ENCODE measurements at regions not wholly inside any gene's neighbourhood (a gene's known extent, or its start where the extent isn't known, plus 50 kb on each side); places are given as distances from the start of the nearest gene placed in this dataset.

GRCh38 chr7:110119883-110120581 lies 970.9 kb upstream of the LRRN3 start:
- peak; percentile 14 for DNase-seq (ENCODE audit: low spot score)

- no peak for DNase-seq (ENCODE audit: low spot score)
Measured at GRCh38 chr7:110129159-110129558, 961.8 kb upstream of the LRRN3 start.

GRCh38 chr7:110130669-110131068 lies 960.3 kb upstream of the LRRN3 start:
- peak; percentile 29 for DNase-seq (ENCODE audit: low spot score)

GRCh38 chr7:110131344-110131743 lies 959.6 kb upstream of the LRRN3 start:
- DNase-seq (ENCODE audit: low spot score): no peak

- DNase-seq (ENCODE audit: low spot score): no peak
Measured at GRCh38 chr7:110139056-110139455, 951.9 kb upstream of the LRRN3 start.

GRCh38 chr7:110142939-110143526 lies 947.9 kb upstream of the LRRN3 start:
- no peak for DNase-seq (ENCODE audit: low spot score)

GRCh38 chr7:110144599-110144998 lies 946.3 kb upstream of the LRRN3 start:
- DNase-seq (ENCODE audit: low spot score): no peak

- DNase-seq (ENCODE audit: low spot score): no peak
Measured at GRCh38 chr7:110148054-110148453, 942.9 kb upstream of the LRRN3 start.

- DNase-seq (ENCODE audit: low spot score): no peak
Measured at GRCh38 chr7:110153222-110153621, 937.7 kb upstream of the LRRN3 start.

- no peak for DNase-seq (ENCODE audit: low spot score)
Measured at GRCh38 chr7:110156511-110156910, 934.4 kb upstream of the LRRN3 start.

- no peak for DNase-seq (ENCODE audit: low spot score)
Measured at GRCh38 chr7:110157631-110158362, 933.1 kb upstream of the LRRN3 start.

GRCh38 chr7:110168010-110168409 lies 922.9 kb upstream of the LRRN3 start:
- no peak for DNase-seq (ENCODE audit: low spot score)

- DNase-seq (ENCODE audit: low spot score): no peak
Measured at GRCh38 chr7:110170841-110171240, 920.1 kb upstream of the LRRN3 start.

GRCh38 chr7:110177463-110177862 lies 913.5 kb upstream of the LRRN3 start:
- DNase-seq (ENCODE audit: low spot score): no peak

- DNase-seq (ENCODE audit: low spot score): no peak
Measured at GRCh38 chr7:110179037-110179436, 911.9 kb upstream of the LRRN3 start.

GRCh38 chr7:110181768-110182167 lies 909.2 kb upstream of the LRRN3 start:
- DNase-seq (ENCODE audit: low spot score): no peak

- peak; percentile 38 for DNase-seq (ENCODE audit: low spot score)
Measured at GRCh38 chr7:110186334-110186733, 904.6 kb upstream of the LRRN3 start.

- no peak for DNase-seq (ENCODE audit: low spot score)
Measured at GRCh38 chr7:110187877-110188554, 902.9 kb upstream of the LRRN3 start.

GRCh38 chr7:110204527-110204926 lies 886.4 kb upstream of the LRRN3 start:
- peak; percentile 51 for DNase-seq (ENCODE audit: low spot score)

GRCh38 chr7:110205899-110206298 lies 885.0 kb upstream of the LRRN3 start:
- peak; percentile 12 for DNase-seq (ENCODE audit: low spot score)

- DNase-seq (ENCODE audit: low spot score): no peak
Measured at GRCh38 chr7:110209884-110210283, 881.0 kb upstream of the LRRN3 start.

GRCh38 chr7:110210941-110211608 lies 879.9 kb upstream of the LRRN3 start:
- DNase-seq (ENCODE audit: low spot score): no peak
